ENCODE measurements at regions not wholly inside any gene's neighbourhood (a gene's known extent, or its start where the extent isn't known, plus 50 kb on each side); places are given as distances from the start of the nearest gene placed in this dataset.

DNA sequence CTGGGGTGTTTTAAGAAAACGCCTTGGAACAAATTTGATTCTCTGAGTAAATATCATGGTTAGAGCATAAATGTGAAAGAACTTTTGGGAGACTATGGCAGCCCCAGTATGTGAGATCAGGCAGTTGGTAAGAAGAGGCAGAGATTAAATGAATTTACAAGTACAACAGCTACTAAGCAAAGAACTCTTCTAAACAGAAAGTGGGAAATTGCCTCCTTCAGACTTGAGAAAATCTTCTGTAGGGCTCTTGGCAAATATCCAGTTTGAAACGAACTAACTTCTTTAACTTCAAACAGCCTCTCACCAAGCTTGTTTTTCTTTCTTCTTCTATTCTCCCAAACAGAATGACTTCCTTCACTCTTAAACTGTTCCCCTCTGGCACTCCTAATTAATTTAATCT, 337.7 kb downstream of the SIPA1L2 start:
- ATAC-seq (no peak), DNase-seq (no peak)
- H3K9me3 ChIP-seq (ENCODE audit: control insufficient read depth, low read length, poor library complexity, severe bottlenecking) = no peaks in the 10 kb centered on the region
- Mint-ChIP-seq H3K27me3 (peaks cover 13% of the 10 kb centered on the region), H3K4me3 (no peak overlapping the region), H3K36me3 (ENCODE audit: low read depth) (no peaks in the 10 kb centered on the region), H3K4me1 (no peaks in the 10 kb centered on the region), H3K27ac (no peak overlapping the region)

GRCh38 chr1:232291681-232292080, 338.3 kb downstream of the SIPA1L2 start:
- H3K9me3 ChIP-seq (ENCODE audit: control insufficient read depth, low read length, poor library complexity, severe bottlenecking) = no peaks in the 10 kb centered on the region
- no peak for ATAC-seq
- no peaks in the 10 kb centered on the region for H3K36me3 Mint-ChIP-seq (ENCODE audit: low read depth)
- DNase-seq = no peak
- H3K27me3 Mint-ChIP-seq = peaks cover 12% of the 10 kb centered on the region
- no peak overlapping the region for H3K4me3 Mint-ChIP-seq
- no peak overlapping the region for H3K27ac Mint-ChIP-seq
- no peaks in the 10 kb centered on the region for H3K4me1 Mint-ChIP-seq

- H3K4me3 Mint-ChIP-seq = no peak overlapping the region
- H3K27me3 Mint-ChIP-seq = peaks cover 14% of the 10 kb centered on the region
- H3K36me3 Mint-ChIP-seq (ENCODE audit: low read depth) = no peaks in the 10 kb centered on the region
- H3K27ac Mint-ChIP-seq = no peak overlapping the region
- H3K4me1 Mint-ChIP-seq = no peaks in the 10 kb centered on the region
- no peak for DNase-seq
- ATAC-seq = no peak
- H3K9me3 ChIP-seq (ENCODE audit: control insufficient read depth, low read length, poor library complexity, severe bottlenecking) = no peaks in the 10 kb centered on the region
Observed at GRCh38 chr1:232291261-232291660, 338.7 kb downstream of the SIPA1L2 start.

GRCh38 chr1:232290570-232290969, 339.4 kb downstream of the SIPA1L2 start:
- Mint-ChIP-seq H3K4me1 (no peaks in the 10 kb centered on the region), H3K27ac (no peak overlapping the region), H3K4me3 (no peak overlapping the region), H3K27me3 (peaks cover 13% of the 10 kb centered on the region), H3K36me3 (ENCODE audit: low read depth) (no peaks in the 10 kb centered on the region)
- ATAC-seq = no peak
- no peak for DNase-seq
- H3K9me3 ChIP-seq (ENCODE audit: control insufficient read depth, low read length, poor library complexity, severe bottlenecking) = no peaks in the 10 kb centered on the region

- H3K4me3 Mint-ChIP-seq = no peak overlapping the region
- peaks cover 18% of the 10 kb centered on the region for H3K27me3 Mint-ChIP-seq
- no peaks in the 10 kb centered on the region for H3K4me1 Mint-ChIP-seq
- no peaks in the 10 kb centered on the region for H3K9me3 ChIP-seq (ENCODE audit: control insufficient read depth, low read length, poor library complexity, severe bottlenecking)
- no peak for ATAC-seq
- no peak overlapping the region for H3K27ac Mint-ChIP-seq
- DNase-seq = no peak
- no peaks in the 10 kb centered on the region for H3K36me3 Mint-ChIP-seq (ENCODE audit: low read depth)
Observed at GRCh38 chr1:232287676-232288569, 342.0 kb downstream of the SIPA1L2 start.

- DNase-seq = no peak
- Mint-ChIP-seq H3K27me3 (peaks cover 36% of the 10 kb centered on the region), H3K36me3 (ENCODE audit: low read depth) (no peaks in the 10 kb centered on the region), H3K27ac (no peak overlapping the region), H3K4me1 (peaks cover 5% of the 10 kb centered on the region), H3K4me3 (no peak overlapping the region)
- ATAC-seq = no peak
- no peaks in the 10 kb centered on the region for H3K9me3 ChIP-seq (ENCODE audit: control insufficient read depth, low read length, poor library complexity, severe bottlenecking)
Observed at GRCh38 chr1:232285138-232285537, 344.8 kb downstream of the SIPA1L2 start.

- ATAC-seq (no peak), DNase-seq (no peak)
- no peaks in the 10 kb centered on the region for H3K9me3 ChIP-seq (ENCODE audit: control insufficient read depth, low read length, poor library complexity, severe bottlenecking)
- no peak overlapping the region for H3K4me3 Mint-ChIP-seq
- H3K27ac Mint-ChIP-seq = no peak overlapping the region
- H3K36me3 Mint-ChIP-seq (ENCODE audit: low read depth) = no peaks in the 10 kb centered on the region
- H3K4me1 Mint-ChIP-seq = peaks cover 5% of the 10 kb centered on the region
- peaks cover 36% of the 10 kb centered on the region for H3K27me3 Mint-ChIP-seq
Observed at GRCh38 chr1:232283864-232284263, 346.1 kb downstream of the SIPA1L2 start.

DNA sequence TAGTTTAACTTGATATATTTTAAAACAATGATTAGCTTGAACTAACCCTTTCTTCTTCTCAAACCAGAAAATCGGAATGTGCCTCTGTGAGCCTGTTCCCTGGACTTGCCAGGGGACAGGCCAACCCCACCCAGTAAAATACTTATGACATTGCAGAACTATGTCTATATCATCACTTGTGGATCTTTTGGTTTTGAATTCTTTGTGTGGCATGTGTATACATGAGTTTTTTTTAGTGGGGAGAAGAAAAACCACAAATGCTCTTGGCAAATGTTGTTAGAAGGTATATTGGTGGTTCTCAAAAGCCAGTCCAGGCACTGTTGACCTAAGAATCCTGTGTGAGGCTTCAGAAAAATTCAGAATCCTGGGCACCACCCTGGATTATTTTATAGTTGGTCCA, 347.4 kb downstream of the SIPA1L2 start:
- DNase-seq (no peak), ATAC-seq (no peak)
- H3K4me3 Mint-ChIP-seq = no peak overlapping the region
- no peak overlapping the region for H3K27ac Mint-ChIP-seq
- peaks cover 32% of the 10 kb centered on the region for H3K27me3 Mint-ChIP-seq
- H3K36me3 Mint-ChIP-seq (ENCODE audit: low read depth) = no peaks in the 10 kb centered on the region
- peaks cover 5% of the 10 kb centered on the region for H3K4me1 Mint-ChIP-seq
- no peaks in the 10 kb centered on the region for H3K9me3 ChIP-seq (ENCODE audit: control insufficient read depth, low read length, poor library complexity, severe bottlenecking)

GRCh38 chr1:232280910-232281309, 349.0 kb downstream of the SIPA1L2 start:
- Mint-ChIP-seq H3K27me3 (peaks cover 39% of the 10 kb centered on the region), H3K27ac (no peak overlapping the region), H3K4me1 (peaks cover 5% of the 10 kb centered on the region), H3K36me3 (ENCODE audit: low read depth) (peaks cover 4% of the 10 kb centered on the region), H3K4me3 (no peak overlapping the region)
- no peaks in the 10 kb centered on the region for H3K9me3 ChIP-seq (ENCODE audit: control insufficient read depth, low read length, poor library complexity, severe bottlenecking)
- DNase-seq (no peak), ATAC-seq (no peak)

GRCh38 chr1:232279909-232280400, 350.0 kb downstream of the SIPA1L2 start:
- no peak for ATAC-seq
- H3K4me3 Mint-ChIP-seq = no peak overlapping the region
- H3K36me3 Mint-ChIP-seq (ENCODE audit: low read depth) = peaks cover 4% of the 10 kb centered on the region
- H3K27ac Mint-ChIP-seq = no peak overlapping the region
- H3K4me1 Mint-ChIP-seq = peaks cover 5% of the 10 kb centered on the region
- H3K9me3 ChIP-seq (ENCODE audit: control insufficient read depth, low read length, poor library complexity, severe bottlenecking) = no peaks in the 10 kb centered on the region
- DNase-seq = no peak
- H3K27me3 Mint-ChIP-seq = peaks cover 45% of the 10 kb centered on the region

GRCh38 chr1:232278925-232279324, 351.0 kb downstream of the SIPA1L2 start:
- ATAC-seq (no peak), DNase-seq (no peak)
- Mint-ChIP-seq H3K27me3 (peaks cover 51% of the 10 kb centered on the region), H3K4me3 (no peak overlapping the region), H3K27ac (no peak overlapping the region), H3K4me1 (peaks cover 5% of the 10 kb centered on the region), H3K36me3 (ENCODE audit: low read depth) (peaks cover 4% of the 10 kb centered on the region)
- H3K9me3 ChIP-seq (ENCODE audit: control insufficient read depth, low read length, poor library complexity, severe bottlenecking) = no peaks in the 10 kb centered on the region

DNA sequence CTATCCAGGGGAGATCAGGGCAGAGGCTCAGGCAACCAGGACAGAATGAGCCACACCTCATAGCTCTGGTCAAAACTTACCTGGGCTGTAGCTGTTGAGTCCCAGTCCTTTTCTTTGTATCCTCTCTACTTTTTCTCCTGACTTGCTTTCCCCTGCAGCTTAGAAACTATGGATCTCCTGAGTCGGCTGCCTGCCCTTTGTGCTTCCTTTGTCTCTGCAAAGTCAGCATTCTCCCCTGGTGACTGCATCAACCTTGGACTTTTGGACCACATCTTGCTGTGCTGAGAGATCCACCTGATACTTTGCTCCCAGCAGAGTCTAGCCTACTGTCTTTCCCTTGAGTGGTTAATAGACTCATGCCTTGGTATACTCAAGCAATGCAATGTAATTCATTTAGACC, 353.3 kb downstream of the SIPA1L2 start:
- ATAC-seq = no peak
- peaks cover 58% of the 10 kb centered on the region for H3K27me3 Mint-ChIP-seq
- peaks cover 5% of the 10 kb centered on the region for H3K4me1 Mint-ChIP-seq
- H3K9me3 ChIP-seq (ENCODE audit: control insufficient read depth, low read length, poor library complexity, severe bottlenecking) = no peaks in the 10 kb centered on the region
- no peak overlapping the region for H3K4me3 Mint-ChIP-seq
- H3K36me3 Mint-ChIP-seq (ENCODE audit: low read depth) = peaks cover 4% of the 10 kb centered on the region
- DNase-seq = no peak
- H3K27ac Mint-ChIP-seq = no peak overlapping the region

DNA sequence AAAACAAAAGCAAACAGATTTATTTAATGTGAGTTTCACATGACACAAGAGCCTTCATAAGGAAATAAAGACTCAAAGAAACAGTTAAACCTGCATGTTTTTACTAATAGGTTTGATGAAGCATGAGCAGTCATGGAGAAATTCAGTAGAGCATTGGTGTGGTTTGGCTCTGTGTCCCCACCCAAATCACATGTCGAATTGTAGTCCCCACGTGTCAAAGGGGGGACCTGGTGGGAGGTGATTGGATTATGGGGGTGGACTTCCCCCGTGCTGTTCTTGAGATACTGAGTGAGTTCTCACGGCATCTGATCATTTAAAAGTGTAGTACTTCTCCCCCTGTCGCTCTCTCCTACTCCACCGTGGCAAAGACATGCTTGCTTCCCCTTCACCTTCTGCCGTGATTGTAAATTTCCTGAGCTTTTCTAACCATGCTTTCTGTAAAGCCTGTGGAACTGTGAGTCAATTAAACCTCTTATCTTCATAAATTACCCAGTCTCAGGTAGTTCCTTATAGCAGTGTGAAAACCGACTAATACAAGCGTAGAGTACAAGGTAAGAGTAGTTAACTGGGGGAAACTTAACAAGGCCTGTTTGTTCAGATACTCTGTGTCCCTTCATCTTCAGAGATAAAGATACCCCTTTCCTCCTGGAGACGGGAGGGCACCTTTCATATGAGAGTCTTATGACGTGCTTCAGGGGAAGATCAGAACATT, 354.8 kb downstream of the SIPA1L2 start:
- H3K36me3 Mint-ChIP-seq (ENCODE audit: low read depth) = peaks cover 4% of the 10 kb centered on the region
- no peaks in the 10 kb centered on the region for H3K9me3 ChIP-seq (ENCODE audit: control insufficient read depth, low read length, poor library complexity, severe bottlenecking)
- H3K27ac Mint-ChIP-seq = no peak overlapping the region
- H3K4me1 Mint-ChIP-seq = no peaks in the 10 kb centered on the region
- peaks cover 50% of the 10 kb centered on the region for H3K27me3 Mint-ChIP-seq
- H3K4me3 Mint-ChIP-seq = no peak overlapping the region
- ATAC-seq (no peak), DNase-seq (no peak)

All from T-helper 17 cell (primary cell).